ENCODE measurements at regions not wholly inside any gene's neighbourhood (a gene's known extent, or its start where the extent isn't known, plus 50 kb on each side); places are given as distances from the start of the nearest gene placed in this dataset.

- H3K27ac Mint-ChIP-seq (ENCODE audit: unreplicated experiment), result no peak overlapping the region
- no peak for TF ChIP-seq CTCF (IDR thresholded peaks at IDR 0.05)
These were observed 1266.6 kb upstream of the CDH8 start for GRCh38 chr16:63302811-63303210.

GRCh38 chr16:63301349-63301748 is 1265.1 kb upstream of the CDH8 start:
- Mint-ChIP-seq H3K27me3 (ENCODE audit: unreplicated experiment) (no peaks in the 10 kb centered on the region), H3K27ac (ENCODE audit: unreplicated experiment) (no peak overlapping the region), H3K36me3 (ENCODE audit: unreplicated experiment) (no peaks in the 10 kb centered on the region), H3K9me3 (ENCODE audit: unreplicated experiment) (no peaks in the 10 kb centered on the region), H3K4me1 (ENCODE audit: unreplicated experiment) (no peaks in the 10 kb centered on the region), H3K4me3 (ENCODE audit: unreplicated experiment) (no peak overlapping the region)
- no peak for TF ChIP-seq CTCF (IDR thresholded peaks at IDR 0.05)
- no peak for DNase-seq (ENCODE audit: extremely low spot score, unreplicated experiment)

More at GRCh38 chr16:63302811-63303210, 1266.6 kb upstream of the CDH8 start:
- DNase-seq (ENCODE audit: extremely low spot score, unreplicated experiment), result no peak
- Mint-ChIP-seq H3K9me3 (ENCODE audit: unreplicated experiment) (no peaks in the 10 kb centered on the region), H3K4me1 (ENCODE audit: unreplicated experiment) (no peaks in the 10 kb centered on the region), H3K36me3 (ENCODE audit: unreplicated experiment) (no peaks in the 10 kb centered on the region), H3K27me3 (ENCODE audit: unreplicated experiment) (no peaks in the 10 kb centered on the region), H3K4me3 (ENCODE audit: unreplicated experiment) (no peak overlapping the region)

- Mint-ChIP-seq H3K4me1 (ENCODE audit: unreplicated experiment) (no peaks in the 10 kb centered on the region), H3K27ac (ENCODE audit: unreplicated experiment) (no peak overlapping the region), H3K27me3 (ENCODE audit: unreplicated experiment) (no peaks in the 10 kb centered on the region), H3K9me3 (ENCODE audit: unreplicated experiment) (no peaks in the 10 kb centered on the region), H3K36me3 (ENCODE audit: unreplicated experiment) (no peaks in the 10 kb centered on the region), H3K4me3 (ENCODE audit: unreplicated experiment) (no peak overlapping the region)
- no peak for DNase-seq (ENCODE audit: extremely low spot score, unreplicated experiment)
- TF ChIP-seq CTCF (IDR thresholded peaks at IDR 0.05), result no peak
These were observed 1262.8 kb upstream of the CDH8 start for GRCh38 chr16:63298993-63299392.

- no peaks in the 10 kb centered on the region for H3K36me3 Mint-ChIP-seq (ENCODE audit: unreplicated experiment)
- no peaks in the 10 kb centered on the region for H3K9me3 Mint-ChIP-seq (ENCODE audit: unreplicated experiment)
- no peak for DNase-seq (ENCODE audit: extremely low spot score, unreplicated experiment)
- H3K4me3 Mint-ChIP-seq (ENCODE audit: unreplicated experiment), result no peak overlapping the region
- no peak for TF ChIP-seq CTCF (IDR thresholded peaks at IDR 0.05)
- no peak overlapping the region for H3K27ac Mint-ChIP-seq (ENCODE audit: unreplicated experiment)
- no peaks in the 10 kb centered on the region for H3K4me1 Mint-ChIP-seq (ENCODE audit: unreplicated experiment)
- no peaks in the 10 kb centered on the region for H3K27me3 Mint-ChIP-seq (ENCODE audit: unreplicated experiment)
These were observed 1255.8 kb upstream of the CDH8 start for GRCh38 chr16:63292036-63292435.

GRCh38 chr16:63289834-63290460 is 1253.7 kb upstream of the CDH8 start:
- H3K27me3 Mint-ChIP-seq (ENCODE audit: unreplicated experiment), result no peaks in the 10 kb centered on the region
- H3K36me3 Mint-ChIP-seq (ENCODE audit: unreplicated experiment), result no peaks in the 10 kb centered on the region
- no peaks in the 10 kb centered on the region for H3K9me3 Mint-ChIP-seq (ENCODE audit: unreplicated experiment)
- H3K27ac Mint-ChIP-seq (ENCODE audit: unreplicated experiment), result no peak overlapping the region
- DNase-seq (ENCODE audit: extremely low spot score, unreplicated experiment), result no peak
- no peak overlapping the region for H3K4me3 Mint-ChIP-seq (ENCODE audit: unreplicated experiment)
- H3K4me1 Mint-ChIP-seq (ENCODE audit: unreplicated experiment), result no peaks in the 10 kb centered on the region
- TF ChIP-seq CTCF (IDR thresholded peaks at IDR 0.05), result peak; percentile 63
